GM21717 (cell line): ENCODE measurements at regions not wholly inside any gene's neighbourhood (a gene's known extent, or its start where the extent isn't known, plus 50 kb on each side); places are given as distances from the start of the nearest gene placed in this dataset.
"Not testable (repeated sequence)": the region's sequence is repeated elsewhere in the genome, so short reads cannot be mapped to it uniquely, and the experiment has no call there.

ENCODE experiments used
- ATAC-seq: cut with Tn5 transposase; IDR thresholded peaks from one replicate; pipeline ENCODE4 v1.9.1; 2021; ENCODE audit warnings: mild to moderate bottlenecking, moderate library complexity; ENCODE audit not compliant: unreplicated experiment

DNA sequence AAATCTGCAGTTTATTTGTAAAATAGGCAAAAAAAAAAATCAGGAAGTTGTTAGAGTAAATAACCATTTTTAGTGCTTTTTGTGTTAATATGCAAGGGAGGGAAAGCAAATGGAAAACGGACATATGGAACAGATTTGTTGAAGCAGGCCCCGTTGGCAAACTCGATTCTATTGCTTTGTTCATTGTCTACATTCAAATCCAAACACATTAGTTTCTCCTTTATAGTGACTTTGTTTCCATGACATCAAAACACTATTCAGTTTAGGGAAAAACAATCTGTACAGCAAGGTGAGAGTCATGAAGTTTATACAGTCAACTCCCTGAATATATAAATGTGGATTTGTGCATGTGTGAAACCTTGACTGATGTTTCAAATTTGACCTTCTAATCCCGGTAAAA lies 142.2 kb downstream of the FAM47A start:
- ATAC-seq, result no peak

DNA sequence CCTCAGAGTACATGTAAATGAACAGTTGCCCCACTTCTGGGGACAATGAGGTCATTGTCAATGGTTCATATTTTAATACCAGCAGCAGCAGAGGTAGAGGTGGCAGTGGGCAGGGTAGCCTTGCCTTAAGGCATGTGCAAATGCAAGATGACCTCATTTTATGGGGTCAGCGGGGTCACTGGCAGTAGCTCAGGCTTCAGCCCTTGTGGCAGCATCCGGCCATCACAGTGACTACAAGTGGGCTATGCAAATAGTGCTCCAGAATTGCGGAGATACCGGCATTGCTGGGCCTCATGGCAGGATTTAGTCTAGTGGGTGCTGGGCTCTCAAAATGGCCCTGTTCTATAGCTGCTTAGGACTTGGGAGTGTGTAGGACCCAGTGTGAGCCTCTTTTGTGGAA lies 144.7 kb downstream of the FAM47A start:
- ATAC-seq, result no peak

DNA sequence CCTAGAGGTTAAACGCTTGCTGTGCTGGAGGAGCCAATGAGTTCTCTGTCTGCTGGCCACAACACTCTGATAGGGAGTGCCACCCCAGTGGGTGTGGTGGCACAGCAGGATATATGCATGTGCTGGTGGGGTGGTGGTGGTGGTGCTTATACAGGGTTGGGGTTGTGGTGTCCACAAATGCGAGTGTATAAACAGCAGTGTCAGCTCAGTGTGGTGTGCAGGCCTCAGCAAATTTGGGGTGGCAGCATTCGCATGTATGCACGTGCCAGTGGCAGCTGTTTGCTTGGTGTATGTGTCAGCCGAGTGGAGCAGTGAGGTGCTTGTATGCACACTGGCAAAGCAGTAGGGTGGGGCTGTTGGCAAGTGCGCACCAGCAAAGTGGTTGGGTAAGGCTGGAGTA lies 157.4 kb downstream of the FAM47A start:
- ATAC-seq, result no peak

DNA sequence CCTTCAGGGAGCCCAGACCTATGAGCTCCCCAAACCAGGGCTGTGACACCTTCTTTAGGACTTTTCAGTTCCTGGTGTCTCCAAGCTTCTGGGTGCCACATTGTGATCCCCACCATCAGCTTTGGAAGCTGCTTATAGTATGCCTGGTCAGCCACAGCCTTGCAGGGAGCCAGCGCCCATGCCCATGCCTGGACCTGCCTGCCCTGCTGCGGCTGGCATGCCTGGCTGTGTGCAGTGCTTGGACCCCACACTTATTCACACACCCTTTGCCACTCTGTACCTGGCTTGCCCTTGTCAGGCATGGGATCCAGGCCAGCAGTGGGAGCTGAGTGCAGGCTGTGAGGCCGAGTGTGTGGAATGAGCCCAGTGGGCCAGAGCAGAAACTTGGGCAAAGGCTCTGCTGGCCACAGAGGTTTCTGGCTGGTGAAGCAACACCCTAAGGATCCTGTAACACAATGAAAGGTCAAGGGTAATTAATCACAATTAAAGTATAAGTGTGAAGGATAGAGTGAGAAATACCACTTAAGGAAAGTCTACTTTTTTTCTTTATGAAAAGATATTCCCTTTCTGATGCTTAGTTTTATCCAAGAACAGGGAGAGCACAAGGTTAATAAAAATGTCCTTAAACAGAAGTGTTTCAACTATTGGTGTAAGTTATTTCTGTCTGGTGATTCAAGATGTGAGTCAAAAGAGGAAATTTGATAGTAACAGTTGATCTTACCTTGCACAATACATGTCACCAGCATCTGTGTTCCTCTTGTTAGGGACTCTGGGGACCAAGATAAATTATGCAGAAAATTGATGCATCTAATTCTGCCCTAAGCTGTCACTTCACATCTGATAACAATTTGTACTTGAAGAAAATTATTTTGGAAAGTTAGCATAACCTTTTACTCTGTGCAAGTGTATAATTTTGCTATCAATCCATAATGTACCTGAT lies 161.8 kb downstream of the FAM47A start:
- no peak for ATAC-seq

DNA sequence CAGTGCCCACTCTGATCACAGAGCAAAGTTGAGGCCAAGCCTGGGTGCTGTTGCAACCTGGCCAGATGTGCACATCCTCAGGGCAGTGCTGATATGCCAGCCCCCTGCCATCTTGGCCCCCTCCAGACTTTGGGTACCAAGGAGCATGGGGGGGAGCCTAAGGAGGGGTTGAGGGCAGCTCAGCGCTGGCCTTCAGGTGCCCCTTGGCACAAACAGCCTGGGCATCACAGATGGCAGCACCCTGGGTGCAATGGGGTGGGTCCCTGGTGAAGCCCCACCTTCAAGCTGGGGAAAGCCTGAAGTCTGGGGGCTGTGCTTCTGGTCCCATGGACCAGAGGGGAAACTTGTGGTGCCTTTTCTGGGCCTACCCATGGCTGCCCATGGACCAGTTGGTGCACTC lies 163.0 kb downstream of the FAM47A start:
- ATAC-seq, result no peak

DNA sequence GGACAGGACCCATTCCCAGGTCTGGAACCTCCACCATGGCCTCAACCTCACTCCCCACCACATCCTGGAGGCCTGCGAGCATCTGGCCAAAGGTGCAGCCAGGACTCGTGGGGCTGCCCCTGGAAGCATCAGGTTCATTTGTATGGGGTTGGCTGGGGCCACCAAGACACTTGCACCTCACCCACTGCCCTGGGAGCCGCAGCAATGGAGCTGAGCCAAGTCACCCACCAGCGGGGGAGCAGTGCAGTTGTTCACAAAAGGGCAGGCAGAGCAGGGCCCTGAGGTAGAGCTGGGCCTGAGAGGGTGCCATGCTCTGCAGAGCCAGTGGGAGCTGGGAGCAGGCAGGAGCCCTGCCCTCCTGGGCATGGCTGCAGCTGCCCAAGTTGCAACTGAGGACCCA lies 163.5 kb downstream of the FAM47A start:
- ATAC-seq, result no peak

DNA sequence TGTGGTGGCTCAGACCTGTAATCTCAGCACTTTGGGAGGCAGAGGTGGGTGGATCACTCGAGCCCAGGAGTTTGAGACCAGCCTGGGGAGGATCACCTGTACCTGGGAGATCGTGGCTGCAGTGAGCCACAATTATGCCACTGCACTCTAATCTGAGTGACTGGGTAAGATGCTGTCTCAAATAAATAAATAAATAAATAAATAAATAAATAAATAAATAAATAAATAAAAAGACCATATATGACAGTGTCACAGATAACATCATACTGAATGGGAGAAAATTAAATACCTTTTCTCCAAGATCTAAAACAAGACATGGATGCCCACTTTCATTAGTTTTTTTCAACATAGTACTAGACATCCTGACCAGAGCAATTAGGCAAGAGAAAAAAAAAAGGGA lies 182.8 kb downstream of the FAM47A start:
- no peak for ATAC-seq

DNA sequence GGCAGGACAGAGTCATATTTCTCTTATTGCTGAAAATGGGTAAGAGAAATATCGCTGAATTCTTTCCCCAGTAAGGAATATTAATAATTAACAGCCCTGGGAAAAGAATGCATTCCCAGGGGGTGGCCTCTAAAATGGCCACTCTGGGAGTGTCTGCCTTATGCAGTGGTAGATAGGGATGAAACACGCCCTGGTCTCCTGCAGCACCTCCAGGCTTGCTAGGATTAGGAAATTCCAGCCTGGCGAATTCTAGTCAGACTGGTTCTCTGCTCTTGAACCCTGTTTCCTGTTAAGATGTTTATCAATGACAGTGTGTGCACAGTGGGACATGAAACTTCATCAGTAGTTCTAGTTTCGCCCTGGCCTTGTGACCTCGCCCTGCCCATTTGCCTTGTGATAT lies 205.9 kb downstream of the FAM47A start:
- ATAC-seq, result not testable (repeated sequence)

DNA sequence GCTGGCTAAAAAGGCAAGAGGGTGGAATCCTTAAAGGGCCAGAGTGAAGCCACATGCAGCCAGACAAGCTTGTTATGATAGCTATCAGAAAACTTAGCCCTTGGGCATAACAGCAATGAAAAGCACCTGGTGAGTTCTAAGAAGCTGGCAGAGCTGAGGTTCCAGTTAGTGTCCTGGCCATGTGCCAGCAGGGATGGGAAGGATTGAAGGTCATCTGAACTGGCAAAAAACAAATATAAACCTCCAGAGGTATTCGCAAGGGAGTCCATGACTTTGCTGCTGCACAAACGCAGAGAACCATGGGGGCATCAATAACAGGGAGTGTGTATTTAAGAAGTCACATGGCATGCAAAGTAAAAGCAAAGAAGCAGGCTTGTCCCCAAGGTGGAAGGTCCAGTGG lies 208.9 kb downstream of the FAM47A start:
- ATAC-seq, result no peak

DNA sequence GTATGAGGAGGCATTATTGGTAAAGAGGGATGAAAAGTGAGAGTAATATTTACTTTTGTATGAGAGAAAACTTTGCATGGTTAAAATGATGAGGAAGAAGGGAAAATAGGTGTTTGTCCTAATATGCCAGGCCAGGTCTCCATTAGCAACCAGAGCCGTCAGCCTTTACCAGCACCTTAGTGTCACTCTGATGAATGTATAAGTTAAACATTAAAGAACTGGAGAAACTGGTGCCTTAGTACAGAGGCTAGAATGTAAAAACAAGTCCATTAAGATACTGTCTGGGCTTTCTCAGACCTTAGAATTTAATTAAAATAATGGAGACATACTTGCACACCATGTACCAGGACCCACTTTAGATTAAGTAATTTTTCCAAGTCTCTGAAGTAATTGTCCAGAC lies 222.3 kb downstream of the FAM47A start:
- no peak for ATAC-seq

DNA sequence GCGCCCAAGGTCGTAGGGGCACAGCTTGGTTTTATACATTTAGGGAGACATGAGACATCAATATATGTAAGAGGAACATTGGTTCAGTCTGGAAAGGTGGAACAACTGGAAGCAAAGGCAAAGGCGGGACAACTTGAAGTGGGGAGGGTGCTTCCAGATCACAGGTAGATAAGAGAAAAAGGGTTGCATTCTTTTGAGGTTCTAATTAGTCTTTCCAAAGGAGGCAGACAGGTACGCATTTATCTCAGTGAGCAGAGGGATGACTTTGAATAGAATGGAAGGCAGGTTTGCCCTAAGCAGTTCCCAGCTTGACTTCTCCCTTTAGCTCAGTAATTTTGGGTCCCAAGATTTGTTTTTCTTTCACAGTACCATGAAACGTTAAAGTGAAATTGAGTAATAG lies 223.2 kb downstream of the FAM47A start:
- ATAC-seq, result no peak

DNA sequence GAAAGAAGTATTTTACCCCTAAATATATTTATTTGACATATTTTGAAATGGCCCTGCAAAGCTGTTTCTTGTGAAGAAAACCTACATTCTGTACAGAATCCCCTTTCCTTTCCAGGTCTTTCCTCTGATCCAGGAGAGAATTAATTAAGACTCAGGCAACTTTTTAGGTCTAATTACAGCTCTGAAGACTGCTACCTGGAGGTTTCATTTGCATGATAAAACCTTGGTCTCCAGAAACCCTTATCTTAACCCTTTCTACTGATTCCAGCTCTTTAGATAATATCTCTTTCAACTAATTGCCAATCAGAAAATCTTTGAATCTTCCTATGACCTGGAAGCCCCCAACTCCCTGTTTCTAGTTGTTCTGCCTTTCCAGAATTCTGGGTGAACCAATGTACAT lies 224.0 kb downstream of the FAM47A start:
- no peak for ATAC-seq

DNA sequence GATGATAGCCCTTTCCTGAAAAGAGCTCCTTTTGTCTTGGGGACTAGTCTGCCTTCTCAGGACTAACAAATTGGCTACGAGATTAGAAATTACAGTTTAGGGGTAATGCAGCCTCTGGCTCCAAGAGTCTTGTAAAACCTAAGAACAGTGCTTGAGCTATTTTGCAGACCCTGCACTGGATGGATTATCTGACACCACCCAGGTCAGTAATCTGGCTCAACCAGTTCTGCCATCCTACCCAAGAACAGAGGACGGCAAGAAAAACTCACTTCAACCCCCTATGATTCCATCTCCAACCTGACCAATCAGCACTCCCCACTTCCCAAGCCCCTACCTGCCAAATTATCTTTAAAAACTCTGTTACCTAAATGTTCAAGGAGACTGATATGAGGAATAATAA lies 225.1 kb downstream of the FAM47A start:
- no peak for ATAC-seq

DNA sequence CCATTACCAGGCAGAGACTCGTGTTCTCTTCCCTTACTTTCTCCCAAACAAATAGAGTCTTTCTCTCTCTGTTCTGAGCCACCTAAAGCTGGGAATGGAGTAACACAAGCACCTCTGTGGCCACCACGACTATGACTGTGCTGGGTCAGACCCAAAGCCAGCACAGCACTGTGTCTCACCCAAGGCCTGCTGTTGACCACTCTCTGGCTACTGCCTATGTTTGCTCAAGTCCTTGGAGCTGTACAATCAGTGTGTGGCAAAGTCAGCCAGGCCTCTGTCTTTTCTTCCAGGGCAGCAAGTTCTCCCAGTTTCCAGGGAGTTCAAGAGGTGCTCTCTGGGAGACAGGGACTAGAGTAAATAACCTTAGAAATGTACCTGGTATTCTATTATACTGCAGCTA lies 239.4 kb downstream of the FAM47A start:
- no peak for ATAC-seq

DNA sequence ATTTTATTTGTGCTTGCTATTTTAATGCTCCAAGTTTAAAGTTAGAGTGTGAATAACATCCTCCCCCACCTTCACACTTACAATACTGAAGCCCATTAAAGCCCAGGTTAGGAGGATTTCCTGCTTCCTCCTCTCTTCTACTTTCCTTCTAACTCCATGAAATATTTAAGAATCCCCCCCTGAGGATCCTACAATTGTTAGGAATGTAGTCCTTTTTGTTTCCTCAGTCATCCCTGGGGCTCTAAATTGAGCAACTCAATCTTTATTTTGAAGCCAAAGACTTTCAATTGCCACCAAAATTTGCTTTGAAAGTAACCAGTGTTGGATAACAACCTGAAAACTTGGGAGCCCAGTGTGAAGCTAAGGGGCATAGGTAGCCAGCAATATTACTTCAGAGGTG lies 276.9 kb downstream of the FAM47A start:
- no peak for ATAC-seq

DNA sequence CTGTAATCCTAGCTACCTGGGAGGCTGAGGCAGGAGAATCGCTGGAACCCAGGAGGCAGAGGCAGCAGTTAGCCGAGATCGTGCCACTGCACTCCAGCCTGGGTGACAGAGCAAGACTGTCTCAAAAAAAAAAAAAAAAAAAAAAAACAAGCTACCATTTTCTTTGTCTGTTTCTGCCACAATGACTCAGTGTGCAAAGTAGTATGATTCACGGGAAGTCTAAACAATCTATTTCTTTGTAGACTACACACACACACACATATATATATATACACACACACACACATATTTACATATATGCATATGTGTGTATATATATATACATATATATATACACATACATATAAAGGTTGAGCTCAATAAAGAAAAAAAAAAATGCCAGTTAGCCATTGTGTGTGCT lies 280.0 kb downstream of the FAM47A start:
- not testable (repeated sequence) for ATAC-seq

DNA sequence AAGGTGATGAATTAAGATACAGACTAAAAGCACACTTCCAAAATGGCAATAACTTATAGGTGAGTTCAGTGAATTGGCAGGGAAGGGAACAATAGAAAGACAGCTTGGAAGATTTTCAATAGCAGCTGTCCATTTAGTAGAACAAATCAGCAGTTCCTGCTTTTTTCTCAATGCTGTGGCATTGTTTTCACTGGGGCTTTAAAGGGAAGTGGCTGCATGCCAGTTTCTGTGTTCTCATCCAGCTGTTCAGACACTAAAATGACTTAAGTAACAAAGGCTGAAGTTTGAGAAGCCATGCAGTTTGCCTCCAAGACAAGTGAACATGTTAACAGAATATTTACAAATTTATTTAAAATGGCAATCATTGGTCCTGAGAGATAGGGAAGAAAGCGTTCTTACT lies 291.9 kb downstream of the FAM47A start:
- no peak for ATAC-seq

DNA sequence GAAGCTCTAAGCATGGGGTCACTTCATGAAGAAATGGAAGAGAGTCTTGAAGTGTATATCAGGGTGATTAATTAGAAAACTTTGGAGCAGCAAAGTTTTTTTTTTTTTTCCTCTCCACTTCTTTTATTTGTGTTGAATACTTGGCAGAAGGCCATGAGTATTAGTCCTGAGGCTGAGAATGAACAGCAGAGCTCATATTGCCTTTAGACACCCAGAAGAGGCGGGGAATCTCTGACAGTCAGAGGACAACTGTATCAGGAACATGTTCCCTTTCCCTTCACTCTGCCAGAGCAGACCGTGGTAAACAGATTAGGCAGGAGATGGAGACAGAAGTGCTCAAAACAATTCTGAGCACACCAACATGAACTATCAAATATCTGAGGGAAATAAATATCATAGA lies 300.9 kb downstream of the FAM47A start:
- ATAC-seq, result no peak

DNA sequence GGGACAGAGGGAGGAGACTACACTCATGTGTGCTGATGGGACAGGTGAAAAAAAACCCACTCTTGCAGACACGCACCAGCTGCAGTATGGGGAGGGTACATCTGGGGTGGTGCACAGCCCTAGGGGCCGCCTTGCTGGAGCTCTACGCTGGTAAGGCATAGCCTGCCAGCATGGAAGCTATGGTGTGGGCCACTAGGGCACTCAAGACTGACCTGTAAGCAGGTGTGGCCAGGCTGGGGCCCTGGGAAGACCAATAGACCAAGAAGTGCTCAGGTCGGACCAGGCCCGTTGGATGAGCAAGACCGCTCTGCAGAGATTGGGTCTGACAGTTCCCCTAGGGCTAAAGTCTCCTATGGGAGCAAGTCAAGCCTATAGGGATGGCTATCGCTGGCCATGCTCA lies 314.8 kb downstream of the FAM47A start:
- no peak for ATAC-seq

DNA sequence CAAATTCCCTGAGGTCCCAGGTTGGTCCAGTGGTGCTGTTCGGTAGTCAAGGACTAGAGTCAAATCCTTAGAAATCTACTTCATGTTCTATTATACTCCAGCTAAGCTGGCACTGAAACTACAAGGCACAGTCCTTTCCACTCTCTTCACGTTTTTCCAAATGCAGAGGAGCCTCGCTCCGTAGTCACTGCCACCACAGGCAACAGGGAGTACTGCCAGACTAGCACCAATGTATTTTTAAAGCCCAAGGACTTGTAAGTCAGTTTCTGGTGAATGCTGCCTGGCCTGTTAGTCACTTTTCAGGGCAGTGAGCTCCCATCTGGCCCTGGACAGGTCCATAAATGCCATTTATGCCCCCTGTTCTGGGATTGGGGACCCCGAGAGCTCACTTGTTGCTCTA lies 323.5 kb downstream of the FAM47A start:
- no peak for ATAC-seq

DNA sequence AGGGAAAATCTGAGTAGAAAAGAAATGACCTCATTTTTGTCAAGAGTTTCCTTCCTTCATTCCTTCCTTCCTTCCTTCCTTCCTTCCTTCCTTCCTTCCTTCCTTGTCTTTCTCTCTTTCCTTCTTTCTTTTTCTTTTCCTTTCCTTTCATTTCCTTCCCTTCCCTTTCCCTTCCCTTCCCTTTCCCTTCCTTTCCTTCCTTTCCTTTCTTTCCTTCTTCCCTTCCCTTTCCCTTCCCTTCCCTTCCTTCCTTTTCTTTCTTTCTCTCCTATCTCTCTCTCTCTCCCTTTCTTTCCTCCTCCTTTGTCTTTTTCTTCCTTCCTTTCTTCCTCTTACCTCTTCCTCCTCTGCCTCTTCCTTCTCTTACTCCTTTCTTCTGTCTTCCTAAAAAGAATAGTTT lies 347.6 kb downstream of the FAM47A start:
- no peak for ATAC-seq

DNA sequence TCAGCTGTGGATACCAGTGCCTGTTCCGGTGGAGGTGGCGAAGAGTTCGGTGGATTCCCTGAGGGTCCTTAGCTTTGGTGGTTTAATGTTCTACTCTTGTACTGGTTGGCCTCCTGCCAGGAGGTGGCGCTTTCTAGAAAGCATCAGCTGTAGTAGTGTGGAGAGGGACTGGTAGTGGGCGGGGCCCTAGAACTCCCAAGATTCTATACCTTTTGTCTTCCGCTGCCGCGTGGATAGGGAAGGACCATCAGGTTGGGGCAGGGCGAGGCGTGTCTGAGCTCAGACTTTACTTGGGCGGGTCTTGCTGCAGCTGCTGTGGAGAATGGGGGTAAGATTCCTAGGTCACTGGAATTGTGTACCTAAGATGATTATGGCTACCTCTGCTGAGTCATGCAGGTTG lies 390.3 kb downstream of the FAM47A start:
- ATAC-seq, result no peak

DNA sequence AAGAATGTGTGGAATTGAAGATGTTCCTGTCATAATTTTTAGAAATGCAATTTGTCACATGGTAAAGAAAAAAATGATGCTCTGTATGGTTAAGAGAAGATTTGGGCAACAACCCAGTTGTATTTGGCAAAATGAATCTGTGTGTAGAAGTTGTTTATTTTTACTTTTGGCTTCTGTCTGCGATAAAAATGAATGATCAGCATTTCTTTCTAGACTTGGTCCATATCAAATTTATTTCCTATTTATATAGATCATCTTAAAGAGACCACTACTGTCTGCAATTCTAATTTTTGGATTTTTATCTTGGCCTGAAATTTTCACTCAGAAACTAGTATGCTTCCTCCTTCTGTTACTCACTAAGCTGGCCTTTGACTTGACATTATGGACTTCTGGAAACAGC lies 396.9 kb downstream of the FAM47A start:
- ATAC-seq, result no peak
